ENCODE measurements at regions not wholly inside any gene's neighbourhood (a gene's known extent, or its start where the extent isn't known, plus 50 kb on each side); places are given as distances from the start of the nearest gene placed in this dataset.

DNA sequence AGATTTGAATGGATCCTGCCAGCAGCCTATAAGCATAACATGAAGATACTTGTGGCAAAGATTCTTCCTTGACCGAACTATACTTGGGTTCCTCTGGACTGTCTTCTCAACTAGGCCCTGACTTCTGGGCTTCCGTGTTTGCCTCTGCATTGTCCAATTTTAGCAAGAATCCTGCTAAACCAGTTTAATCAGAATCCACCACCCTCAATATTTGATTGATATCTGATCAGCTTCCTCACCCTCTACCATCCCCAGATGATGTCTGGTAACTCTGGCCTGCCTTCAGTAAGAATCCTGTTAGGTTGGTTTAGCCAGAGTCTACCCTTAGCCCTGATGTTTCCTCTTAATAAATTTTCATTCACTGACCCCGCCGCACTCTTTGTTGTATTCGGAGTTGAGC is 54.4 kb upstream of the GALNT10 start:
- no peaks in the 10 kb centered on the region for H3K9me3 ChIP-seq (ENCODE audit: control insufficient read depth, insufficient read depth, low read depth, low read length)
- POLR2A ChIA-PET, result no interaction called here
- H3K36me3 ChIP-seq (ENCODE audit: control insufficient read depth in 2 of 2, insufficient read depth in 1 of 2, low read length in 2 of 2), result no peaks in the 10 kb centered on the region
- no peak overlapping the region for H3K27ac ChIP-seq (ENCODE audit: extremely low read depth, low read depth, low read length)
- H3K4me3 ChIP-seq (ENCODE audit: low read depth, low read length), result no peak overlapping the region
- TF ChIP-seq ZNF416 (tag by site-specific recombination; IDR thresholded peaks at IDR 0.05) (no peak), ZNF521 (tag by site-specific recombination; IDR thresholded peaks at IDR 0.05) (no peak)
- H3K4me1 ChIP-seq (ENCODE audit: control insufficient read depth, insufficient read depth, low read length), result 0 out of 2 replicates have a peak, but pooled peaks cover 1% of the 10 kb centered on the region
- CTCF ChIA-PET, result no interaction called here

DNA sequence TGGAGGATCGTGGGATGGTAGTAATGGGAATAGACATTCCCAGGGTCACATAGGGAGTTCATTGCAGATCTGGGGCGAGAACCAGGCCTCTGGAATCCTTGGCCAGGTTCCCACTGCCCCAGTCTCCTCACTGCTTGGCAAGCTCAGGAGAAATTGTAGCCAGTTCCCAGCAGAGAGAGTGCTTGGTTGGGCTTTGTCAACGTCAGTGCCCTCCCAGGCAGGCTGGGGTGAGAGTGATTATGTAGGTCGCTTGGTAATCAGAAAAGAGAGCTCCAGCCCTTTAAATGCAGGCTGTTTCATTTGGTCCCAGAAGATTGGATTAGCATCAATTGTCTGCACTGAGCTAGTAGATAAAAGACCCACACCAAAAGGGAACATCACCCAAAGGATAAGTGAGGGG is 51.8 kb upstream of the GALNT10 start:
- Histone ChIP-seq H3K27ac (ENCODE audit: extremely low read depth, low read depth, low read length) (no peak overlapping the region), H3K4me1 (ENCODE audit: control insufficient read depth, insufficient read depth, low read length) (peaks cover 15% of the 10 kb centered on the region), H3K36me3 (ENCODE audit: control insufficient read depth in 2 of 2, insufficient read depth in 1 of 2, low read length in 2 of 2) (no peaks in the 10 kb centered on the region), H3K4me3 (ENCODE audit: low read depth, low read length) (no peak overlapping the region), H3K9me3 (ENCODE audit: control insufficient read depth, insufficient read depth, low read depth, low read length) (no peaks in the 10 kb centered on the region)
- ChIA-PET POLR2A (interaction anchor here (0.7 kb wide), 1 partner anchor 10 kb away, joined by 6 read pairs; no protein-coding TSS in a partner anchor), CTCF (interaction anchor here (0.6 kb wide), 1 partner anchor 165 kb away, joined by 3 read pairs; no protein-coding TSS in a partner anchor)
- TF ChIP-seq, protein P1, sequence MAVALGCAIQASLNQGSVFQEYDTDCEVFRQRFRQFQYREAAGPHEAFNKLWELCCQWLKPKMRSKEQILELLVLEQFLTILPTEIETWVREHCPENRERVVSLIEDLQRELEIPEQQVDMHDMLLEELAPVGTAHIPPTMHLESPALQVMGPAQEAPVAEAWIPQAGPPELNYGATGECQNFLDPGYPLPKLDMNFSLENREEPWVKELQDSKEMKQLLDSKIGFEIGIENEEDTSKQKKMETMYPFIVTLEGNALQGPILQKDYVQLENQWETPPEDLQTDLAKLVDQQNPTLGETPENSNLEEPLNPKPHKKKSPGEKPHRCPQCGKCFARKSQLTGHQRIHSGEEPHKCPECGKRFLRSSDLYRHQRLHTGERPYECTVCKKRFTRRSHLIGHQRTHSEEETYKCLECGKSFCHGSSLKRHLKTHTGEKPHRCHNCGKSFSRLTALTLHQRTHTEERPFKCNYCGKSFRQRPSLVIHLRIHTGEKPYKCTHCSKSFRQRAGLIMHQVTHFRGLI (tag by site-specific recombination; IDR thresholded peaks at IDR 0.05), result peak; percentile 97
- peak; percentile 53 for TF ChIP-seq GLIS1 (tag by site-specific recombination; IDR thresholded peaks at IDR 0.05)
- TF ChIP-seq, protein P2, sequence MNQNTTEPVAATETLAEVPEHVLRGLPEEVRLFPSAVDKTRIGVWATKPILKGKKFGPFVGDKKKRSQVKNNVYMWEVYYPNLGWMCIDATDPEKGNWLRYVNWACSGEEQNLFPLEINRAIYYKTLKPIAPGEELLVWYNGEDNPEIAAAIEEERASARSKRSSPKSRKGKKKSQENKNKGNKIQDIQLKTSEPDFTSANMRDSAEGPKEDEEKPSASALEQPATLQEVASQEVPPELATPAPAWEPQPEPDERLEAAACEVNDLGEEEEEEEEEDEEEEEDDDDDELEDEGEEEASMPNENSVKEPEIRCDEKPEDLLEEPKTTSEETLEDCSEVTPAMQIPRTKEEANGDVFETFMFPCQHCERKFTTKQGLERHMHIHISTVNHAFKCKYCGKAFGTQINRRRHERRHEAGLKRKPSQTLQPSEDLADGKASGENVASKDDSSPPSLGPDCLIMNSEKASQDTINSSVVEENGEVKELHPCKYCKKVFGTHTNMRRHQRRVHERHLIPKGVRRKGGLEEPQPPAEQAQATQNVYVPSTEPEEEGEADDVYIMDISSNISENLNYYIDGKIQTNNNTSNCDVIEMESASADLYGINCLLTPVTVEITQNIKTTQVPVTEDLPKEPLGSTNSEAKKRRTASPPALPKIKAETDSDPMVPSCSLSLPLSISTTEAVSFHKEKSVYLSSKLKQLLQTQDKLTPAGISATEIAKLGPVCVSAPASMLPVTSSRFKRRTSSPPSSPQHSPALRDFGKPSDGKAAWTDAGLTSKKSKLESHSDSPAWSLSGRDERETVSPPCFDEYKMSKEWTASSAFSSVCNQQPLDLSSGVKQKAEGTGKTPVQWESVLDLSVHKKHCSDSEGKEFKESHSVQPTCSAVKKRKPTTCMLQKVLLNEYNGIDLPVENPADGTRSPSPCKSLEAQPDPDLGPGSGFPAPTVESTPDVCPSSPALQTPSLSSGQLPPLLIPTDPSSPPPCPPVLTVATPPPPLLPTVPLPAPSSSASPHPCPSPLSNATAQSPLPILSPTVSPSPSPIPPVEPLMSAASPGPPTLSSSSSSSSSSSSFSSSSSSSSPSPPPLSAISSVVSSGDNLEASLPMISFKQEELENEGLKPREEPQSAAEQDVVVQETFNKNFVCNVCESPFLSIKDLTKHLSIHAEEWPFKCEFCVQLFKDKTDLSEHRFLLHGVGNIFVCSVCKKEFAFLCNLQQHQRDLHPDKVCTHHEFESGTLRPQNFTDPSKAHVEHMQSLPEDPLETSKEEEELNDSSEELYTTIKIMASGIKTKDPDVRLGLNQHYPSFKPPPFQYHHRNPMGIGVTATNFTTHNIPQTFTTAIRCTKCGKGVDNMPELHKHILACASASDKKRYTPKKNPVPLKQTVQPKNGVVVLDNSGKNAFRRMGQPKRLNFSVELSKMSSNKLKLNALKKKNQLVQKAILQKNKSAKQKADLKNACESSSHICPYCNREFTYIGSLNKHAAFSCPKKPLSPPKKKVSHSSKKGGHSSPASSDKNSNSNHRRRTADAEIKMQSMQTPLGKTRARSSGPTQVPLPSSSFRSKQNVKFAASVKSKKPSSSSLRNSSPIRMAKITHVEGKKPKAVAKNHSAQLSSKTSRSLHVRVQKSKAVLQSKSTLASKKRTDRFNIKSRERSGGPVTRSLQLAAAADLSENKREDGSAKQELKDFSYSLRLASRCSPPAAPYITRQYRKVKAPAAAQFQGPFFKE (tag by site-specific recombination; IDR thresholded peaks at IDR 0.05; ENCODE audit: borderline replicate concordance), result no peak
- no peak for TF ChIP-seq ZNF544 (tag by site-specific recombination; IDR thresholded peaks at IDR 0.05)
- TF ChIP-seq ZNF214 (tag by site-specific recombination; IDR thresholded peaks at IDR 0.05; ENCODE audit: borderline replicate concordance), result no peak
- TF ChIP-seq OVOL3 (tag by site-specific recombination; IDR thresholded peaks at IDR 0.05), result no peak
- 0 out of 2 replicates have a peak, but pooled peaks have one; percentile 17 for TF ChIP-seq ZBTB8A (tag by site-specific recombination; IDR thresholded peaks at IDR 0.05)
- peak; percentile 89; the same call in 1 of the 2 replicates for TF ChIP-seq ZSCAN16 (tag by site-specific recombination; IDR thresholded peaks at IDR 0.05)

DNA sequence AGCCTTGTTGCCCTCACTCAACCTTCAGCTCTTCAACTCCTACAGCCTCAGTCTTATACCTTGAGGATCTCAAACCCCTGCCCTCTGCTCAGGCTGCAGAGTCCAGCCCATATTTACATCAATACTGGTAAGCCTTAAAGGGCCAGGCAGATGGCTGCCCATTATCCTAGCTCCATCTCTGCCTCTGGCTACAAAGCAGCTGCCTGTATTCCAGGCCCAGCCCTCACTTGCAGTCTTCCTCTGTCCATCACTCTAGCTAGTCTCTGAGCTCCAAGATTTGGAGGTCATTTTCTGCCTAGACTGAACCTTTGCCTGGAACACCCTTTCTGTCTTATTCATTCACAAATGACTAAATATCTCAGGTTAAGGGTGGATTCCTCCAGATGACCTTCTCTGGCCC is 50.2 kb upstream of the GALNT10 start:
- TF ChIP-seq ZSCAN30 (tag by site-specific recombination; IDR thresholded peaks at IDR 0.05) (no peak), ZNF626 (tag by site-specific recombination; IDR thresholded peaks at IDR 0.05) (peak; percentile 9; the same call in 1 of the 2 replicates), ZIC2 (tag by site-specific recombination; IDR thresholded peaks at IDR 0.05) (no peak), ZFHX2 (tag by site-specific recombination; conservative IDR thresholded peaks at IDR 0.05) (no peak)
- TF ChIP-seq, protein P3, sequence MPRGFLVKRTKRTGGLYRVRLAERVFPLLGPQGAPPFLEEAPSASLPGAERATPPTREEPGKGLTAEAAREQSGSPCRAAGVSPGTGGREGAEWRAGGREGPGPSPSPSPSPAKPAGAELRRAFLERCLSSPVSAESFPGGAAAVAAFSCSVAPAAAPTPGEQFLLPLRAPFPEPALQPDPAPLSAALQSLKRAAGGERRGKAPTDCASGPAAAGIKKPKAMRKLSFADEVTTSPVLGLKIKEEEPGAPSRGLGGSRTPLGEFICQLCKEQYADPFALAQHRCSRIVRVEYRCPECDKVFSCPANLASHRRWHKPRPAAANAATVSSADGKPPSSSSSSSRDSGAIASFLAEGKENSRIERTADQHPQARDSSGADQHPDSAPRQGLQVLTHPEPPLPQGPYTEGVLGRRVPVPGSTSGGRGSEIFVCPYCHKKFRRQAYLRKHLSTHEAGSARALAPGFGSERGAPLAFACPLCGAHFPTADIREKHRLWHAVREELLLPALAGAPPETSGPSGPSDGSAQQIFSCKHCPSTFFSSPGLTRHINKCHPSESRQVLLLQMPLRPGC (tag by site-specific recombination; IDR thresholded peaks at IDR 0.05), result no peak
- ChIA-PET POLR2A (no interaction called here), CTCF (interaction anchor here (0.6 kb wide), 1 partner anchor 51 kb away, joined by 3 read pairs; no protein-coding TSS in a partner anchor)
- Histone ChIP-seq H3K27ac (ENCODE audit: extremely low read depth, low read depth, low read length) (no peak overlapping the region), H3K9me3 (ENCODE audit: control insufficient read depth, insufficient read depth, low read depth, low read length) (no peaks in the 10 kb centered on the region), H3K4me3 (ENCODE audit: low read depth, low read length) (no peak overlapping the region), H3K4me1 (ENCODE audit: control insufficient read depth, insufficient read depth, low read length) (peaks cover 15% of the 10 kb centered on the region), H3K36me3 (ENCODE audit: control insufficient read depth in 2 of 2, insufficient read depth in 1 of 2, low read length in 2 of 2) (no peaks in the 10 kb centered on the region)

Data from HEK293 (cell line).